ENCODE measurements at regions not wholly inside any gene's neighbourhood (a gene's known extent, or its start where the extent isn't known, plus 50 kb on each side); places are given as distances from the start of the nearest gene placed in this dataset.

DNA sequence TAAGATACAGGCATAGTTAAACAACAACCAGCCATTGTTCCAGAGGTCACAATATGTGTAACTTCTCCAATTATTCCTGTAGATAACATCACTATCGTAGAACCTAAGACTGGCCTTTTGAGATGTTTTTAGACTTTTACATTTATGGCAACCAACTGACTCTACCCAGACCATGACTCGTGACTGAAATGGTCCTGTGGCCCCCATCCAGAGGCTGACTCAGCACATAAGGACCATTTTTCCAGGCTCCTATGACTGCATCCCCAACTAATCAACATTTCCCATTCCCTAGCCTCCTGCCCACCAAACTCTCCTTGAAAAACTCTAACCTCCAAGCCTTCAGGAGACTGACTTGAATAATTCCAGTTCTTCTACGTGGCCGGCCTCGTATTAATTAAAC lies 52.6 kb upstream of the NID2 start:
- DNase-seq, result no peak

DNA sequence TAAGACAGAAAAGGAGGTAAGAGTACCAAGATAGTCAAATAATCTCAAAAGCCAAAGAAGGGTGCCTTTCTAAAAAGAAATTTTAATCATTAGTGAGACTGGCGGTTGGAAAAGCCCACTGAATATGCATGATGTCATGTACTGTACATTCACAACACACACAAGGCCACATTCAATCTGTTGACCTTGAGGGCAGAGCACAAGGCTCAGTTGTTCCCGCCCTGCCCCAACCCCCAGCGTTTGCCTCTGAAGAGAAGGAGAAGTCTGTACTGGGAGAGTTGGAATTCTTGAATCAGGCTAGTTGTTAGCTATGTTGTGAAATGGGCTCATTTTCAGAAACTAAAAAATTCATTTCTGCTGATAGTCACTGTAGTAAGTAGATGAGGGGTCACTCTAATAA lies 50.2 kb upstream of the NID2 start:
- DNase-seq, result no peak

Measured in activated gamma-delta T cell treated with Interleukin-2 at 50 U/mL for 16 hours (primary cell).